ENCODE measurements at regions not wholly inside any gene's neighbourhood (a gene's known extent, or its start where the extent isn't known, plus 50 kb on each side); places are given as distances from the start of the nearest gene placed in this dataset.

GRCh38 chr6:18584372-18584771 is 197.2 kb downstream of the RNF144B start:
- TF ChIP-seq ZNF274 (IDR thresholded peaks at IDR 0.05; ENCODE audit: low read depth, low read length) (no peak), YY1 (IDR thresholded peaks at IDR 0.05; ENCODE audit: insufficient read depth, insufficient read length) (no peak)

Measured in NT2/D1 (cell line).